ENCODE measurements at regions not wholly inside any gene's neighbourhood (a gene's known extent, or its start where the extent isn't known, plus 50 kb on each side); places are given as distances from the start of the nearest gene placed in this dataset.

GRCh38 chr10:30788307-30788706 lies 158.8 kb upstream of the LYZL2 start:
- Histone ChIP-seq H2BK15ac (ENCODE audit: low read depth, low read length) (no peak overlapping the region), H2BK12ac (ENCODE audit: insufficient read length, low read depth, low read length) (no peak overlapping the region), H2AK5ac (ENCODE audit: insufficient read length, low read length) (no peak overlapping the region), H2BK120ac (ENCODE audit: low read depth, low read length, poor library complexity, severe bottlenecking) (no peak overlapping the region), H3K4ac (ENCODE audit: low read depth, low read length) (no peak overlapping the region), H2BK5ac (ENCODE audit: insufficient read length, low read length) (no peak overlapping the region), H3K4me2 (ENCODE audit: insufficient read depth, insufficient read length, low read length) (no peak overlapping the region), H3K27me3 (ENCODE audit: insufficient read depth, low read length) (no peaks in the 10 kb centered on the region; the same call in 1 of the 2 replicates), H3K56ac (ENCODE audit: insufficient read length, low read depth, low read length) (no peak overlapping the region), H3K9me3 (ENCODE audit: control insufficient read depth, low read depth, low read length) (no peaks in the 10 kb centered on the region), H3K4me1 (ENCODE audit: insufficient read depth, low read length) (no peaks in the 10 kb centered on the region), H3K23me2 (ENCODE audit: insufficient read length, low read depth, low read length, poor library complexity, severe bottlenecking) (peaks cover 3% of the 10 kb centered on the region), H3K79me1 (ENCODE audit: insufficient read depth, low read depth, low read length, poor library complexity, severe bottlenecking) (no peaks in the 10 kb centered on the region), H3K9ac (ENCODE audit: extremely low read depth, insufficient read length, low read length) (no peak overlapping the region), H4K5ac (ENCODE audit: insufficient read length, low read depth, low read length) (no peak overlapping the region), H4K91ac (ENCODE audit: insufficient read length, low read depth, low read length) (no peak overlapping the region), H3K18ac (ENCODE audit: insufficient read length, low read depth, low read length) (no peak overlapping the region), H3K27ac (ENCODE audit: insufficient read length, low read depth, low read length) (no peak overlapping the region), H3T11ph (ENCODE audit: low read length) (no peak overlapping the region), H3K14ac (ENCODE audit: insufficient read depth, low read length) (no peak overlapping the region), H2AFZ (ENCODE audit: low read length) (no peak overlapping the region), H4K8ac (replicated peaks; ENCODE audit: insufficient read length, low read depth, low read length) (no peak overlapping the region), H2BK20ac (ENCODE audit: low read depth, low read length, poor library complexity, severe bottlenecking) (no peak overlapping the region), H3K79me2 (ENCODE audit: insufficient read depth, low read length) (no peaks in the 10 kb centered on the region), H3K23ac (ENCODE audit: insufficient read length, low read depth, low read length) (no peak overlapping the region), H4K20me1 (ENCODE audit: control insufficient read depth, insufficient read depth, insufficient read length) (no peaks in the 10 kb centered on the region)
- Mint-ChIP-seq H3K9me3 (peaks cover 0 to 3% of the 10 kb centered on the region in 2 experiments; a peak in 4 of 5 replicates), H3K27me3 (ENCODE audit: low read depth) (peaks cover 51% of the 10 kb centered on the region), H3K4me3 (no peak overlapping the region), H3K36me3 (ENCODE audit: insufficient read depth in 1 of 3, low read depth in 3 of 3) (peaks cover 0 to 3% (median 0%) of the 10 kb centered on the region in 3 experiments; a peak in 1 of 7 replicates), H3K4me1 (peaks cover 11 to 15% of the 10 kb centered on the region in 2 experiments), H3K27ac (no peak overlapping the region)
- no peak for DNase-seq
- no CpG with 5 or more reads among the region's 3 CpGs for WGBS (ENCODE audit: extremely low coverage, insufficient read length, low lambda C conversion rate)
- no peak for TF ChIP-seq CTCF (conservative IDR thresholded peaks at IDR 0.05)

All from H9 (cell line).